Lower leg skin (tissue), 4 donors: ENCODE measurements at regions not wholly inside any gene's neighbourhood (a gene's known extent, or its start where the extent isn't known, plus 50 kb on each side); places are given as distances from the start of the nearest gene placed in this dataset.
"Not testable (repeated sequence)": the region's sequence is repeated elsewhere in the genome, so short reads cannot be mapped to it uniquely, and the experiment has no call there.

Experiments
- DNase-seq, 2 donors: peaks; one replicate each; pipeline ENCODE4 v3.0.0-alpha.2; 2019; ENCODE audit warnings: low spot score in 2 of 2
- H3K4me3 ChIP-seq: fragments of 200-600 bp; sonication (generic); 2 replicates; pipeline ENCODE4 v1.5.1; 2017; ENCODE audit warnings: mild to moderate bottlenecking, low read depth; ENCODE audit not compliant: poor library complexity, severe bottlenecking
- CTCF ChIP-seq, 3 donors: fragments of 450-650 bp; IDR thresholded peaks; one replicate each; pipeline ENCODE4 v1.5.1; 2016; ENCODE audit warnings: antibody characterized with exemption in 3 of 3, mild to moderate bottlenecking in 3 of 3, moderate library complexity in 2 of 3
- POLR2A ChIP-seq, 2 donors: fragments of 450-650 bp; IDR thresholded peaks; one replicate each; pipeline ENCODE4 v1.6.1; 2016 to 2017; ENCODE audit warnings: antibody characterized with exemption in 2 of 2, mild to moderate bottlenecking in 1 of 2, moderate library complexity in 1 of 2
- WGBS, 2 donors: methylation state at CpG; one replicate each; pipeline ENCODE4 v1.1.5; 2018; 5-methylcytosine and 5-hydroxymethylcytosine counted together
- intact Hi-C: fragments of 100-400 bp; cut with DNase I; formaldehyde crosslinking; loops from one replicate; pipeline ENCODE4 v1.15.0; 2023; ENCODE audit warnings: low total_unique reads

DNA sequence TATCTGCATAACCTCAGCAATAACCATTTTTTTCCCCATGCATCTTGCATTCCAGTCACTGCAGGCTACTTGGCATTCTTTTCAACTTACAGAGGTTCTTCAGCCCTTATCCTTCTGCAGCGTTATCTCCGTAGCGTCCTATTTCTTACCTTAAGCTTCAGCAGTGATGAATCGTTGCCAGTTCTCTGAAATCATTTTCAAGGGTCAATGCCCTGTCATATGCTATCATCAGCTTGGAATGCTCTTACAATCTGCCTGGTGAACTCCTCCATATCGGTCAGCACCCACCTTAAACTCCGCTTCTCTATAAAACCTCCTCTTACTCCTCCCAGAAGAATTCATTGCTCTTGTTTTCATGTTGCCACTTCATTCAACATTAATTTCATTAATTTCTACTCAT is 105.1 kb upstream of the DPH5 start:
- DNase-seq: no peak
- 74 to 83% methylated on average over 6 of the region's 6 CpGs for WGBS, 2 donors
- intact Hi-C loops: no loop called here
- H3K4me3 ChIP-seq: no peak overlapping the region
- no peak for TF ChIP-seq CTCF (IDR thresholded peaks at IDR 0.05)

- DNase-seq: no peak
- intact Hi-C loops: no loop called here
- H3K4me3 ChIP-seq: no peak overlapping the region
- TF ChIP-seq CTCF (IDR thresholded peaks at IDR 0.05) (no peak), POLR2A (IDR thresholded peaks at IDR 0.05) (no peak)
Measured at GRCh38 chr1:101128846-101129245, 103.3 kb upstream of the DPH5 start.

GRCh38 chr1:101128211-101128727 is 102.7 kb upstream of the DPH5 start:
- no peak for TF ChIP-seq POLR2A (IDR thresholded peaks at IDR 0.05)
- no peak for TF ChIP-seq CTCF (IDR thresholded peaks at IDR 0.05)
- intact Hi-C loops: no loop called here
- no peak for DNase-seq
- 44 to 48% methylated on average over 3 of the region's 3 CpGs for WGBS, 2 donors
- H3K4me3 ChIP-seq: no peak overlapping the region

DNA sequence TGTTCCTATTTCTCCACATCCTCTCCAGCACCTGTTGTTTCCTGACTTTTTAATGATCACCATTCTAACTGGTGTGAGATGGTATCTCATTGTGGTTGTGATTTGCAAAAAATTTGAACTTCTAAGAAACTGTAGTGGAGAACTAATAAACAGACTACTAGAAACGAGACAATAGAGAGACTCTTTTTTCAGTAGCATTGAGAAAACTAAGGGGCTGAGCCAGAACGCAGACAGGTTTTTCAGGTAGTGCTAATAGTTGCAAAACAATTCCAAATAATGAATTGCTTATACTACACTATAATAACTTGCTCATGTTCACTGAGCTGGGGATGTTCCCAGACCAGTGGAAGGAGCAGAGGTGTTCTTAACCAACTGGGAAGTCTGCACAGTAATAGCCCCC is 98.8 kb upstream of the DPH5 start:
- intact Hi-C loops: no loop called here
- 46 to 57% methylated on average over 2 of the region's 2 CpGs for WGBS, 2 donors

GRCh38 chr1:101123904-101124303 is 98.3 kb upstream of the DPH5 start:
- WGBS, 2 donors: 93 to 95% methylated on average over 4 of the region's 4 CpGs
- H3K4me3 ChIP-seq, intact Hi-C loops, DNase-seq: not testable (repeated sequence)

More for the DNA sequence above, 98.8 kb upstream of the DPH5 start:
- TF ChIP-seq POLR2A (IDR thresholded peaks at IDR 0.05): no peak
- TF ChIP-seq CTCF (IDR thresholded peaks at IDR 0.05): no peak
- H3K4me3 ChIP-seq: no peak overlapping the region
- DNase-seq: no peak

- intact Hi-C loops: no loop called here
- H3K4me3 ChIP-seq: no peak overlapping the region
- 82 to 86% methylated on average over 8 of the region's 8 CpGs for WGBS, 2 donors
Measured at GRCh38 chr1:101122452-101123166, 97.0 kb upstream of the DPH5 start.

More at GRCh38 chr1:101122452-101123166, 97.0 kb upstream of the DPH5 start:
- no peak for DNase-seq
- TF ChIP-seq POLR2A (IDR thresholded peaks at IDR 0.05) (no peak), CTCF (IDR thresholded peaks at IDR 0.05) (no peak)
